BLaER1 treated with 17β-estradiol and CSF1 and Interleukin-3, amounts not matched to agents 10 nM and 100 nM (cell line): ENCODE measurements at regions not wholly inside any gene's neighbourhood (a gene's known extent, or its start where the extent isn't known, plus 50 kb on each side); places are given as distances from the start of the nearest gene placed in this dataset.

Source experiments
- H3K27ac ChIP-seq, 11 experiments: shearing (Covaris generic); formaldehyde crosslinking; 2 replicates each; pipeline ENCODE4 v1.8.1; 2022
- H3K27me3 ChIP-seq, 11 experiments: shearing (Covaris generic); formaldehyde crosslinking; 2 replicates each; pipeline ENCODE4 v1.8.1; 2022
- H3K36me3 ChIP-seq, 11 experiments: shearing (Covaris generic); formaldehyde crosslinking; 2 replicates each; pipeline ENCODE4 v1.8.1; 2022
- H3K4me1 ChIP-seq, 10 experiments: shearing (Covaris generic); formaldehyde crosslinking; 2 replicates each; pipeline ENCODE4 v1.8.1; 2022
- H3K4me2 ChIP-seq, 11 experiments: shearing (Covaris generic); formaldehyde crosslinking; 2 replicates each; pipeline ENCODE4 v1.8.1; 2022
- H3K4me3 ChIP-seq, 10 experiments: shearing (Covaris generic); formaldehyde crosslinking; 2 replicates each; pipeline ENCODE4 v1.8.1; 2022
- H3K9ac ChIP-seq, 11 experiments: shearing (Covaris generic); formaldehyde crosslinking; 2 replicates each; pipeline ENCODE4 v1.8.1; 2022
- H3K9me3 ChIP-seq, 11 experiments: shearing (Covaris generic); formaldehyde crosslinking; replicated peaks in 1 of 11; 2 replicates each; pipeline ENCODE4 v1.8.1; 2022
- H4K20me1 ChIP-seq, 11 experiments: shearing (Covaris generic); formaldehyde crosslinking; 2 replicates each; pipeline ENCODE4 v1.8.1; 2022
- Cebpa-rat ChIP-seq, 11 experiments: shearing (Covaris generic); IDR thresholded peaks; 2 replicates each; pipeline ENCODE4 v1.8.1; 2022

- no peaks in the 10 kb centered on the region for H3K36me3 ChIP-seq
- H3K9me3 ChIP-seq, result peaks cover 0 to 7% (median 4%) of the 10 kb centered on the region in 11 experiments; a peak in 8 of 22 replicates
- peaks cover 0 to 1% (median 0%) of the 10 kb centered on the region in 10 experiments; a peak in 5 of 20 replicates for H3K4me1 ChIP-seq
- H3K27ac ChIP-seq, result no peak overlapping the region
- no peaks in the 10 kb centered on the region for H4K20me1 ChIP-seq
- no peak overlapping the region for H3K4me2 ChIP-seq
- H3K27me3 ChIP-seq, result no peaks in the 10 kb centered on the region
- no peak overlapping the region for H3K9ac ChIP-seq
- H3K4me3 ChIP-seq, result no peak overlapping the region
- no peak for TF ChIP-seq Cebpa-rat (IDR thresholded peaks at IDR 0.05)
Observed at GRCh38 chr18:26771524-26771923, 94.0 kb downstream of the AQP4 start.

DNA sequence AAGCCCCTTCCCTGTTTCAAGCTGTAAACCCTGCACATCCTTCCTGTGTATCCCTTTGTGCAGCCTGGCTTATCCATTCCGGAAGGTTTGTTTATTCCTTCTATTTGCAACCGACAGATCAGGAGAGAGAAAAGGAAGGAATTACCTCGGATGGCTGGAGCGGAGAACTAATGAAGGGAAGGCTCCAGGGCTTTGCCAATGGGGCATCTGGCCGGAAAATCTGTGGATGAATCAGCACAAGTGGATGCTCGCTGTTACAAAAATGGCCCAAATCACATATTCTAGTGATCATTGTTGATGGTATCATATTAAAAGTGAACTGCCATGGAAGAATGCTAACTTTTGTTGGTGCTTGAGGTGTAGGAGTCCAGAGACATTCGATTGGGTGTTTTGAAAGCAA lies 97.1 kb downstream of the AQP4 start:
- peaks cover 0 to 8% (median 4%) of the 10 kb centered on the region in 10 experiments; a peak in 10 of 20 replicates for H3K4me1 ChIP-seq
- no peaks in the 10 kb centered on the region for H3K27me3 ChIP-seq
- H4K20me1 ChIP-seq, result no peaks in the 10 kb centered on the region
- no peak overlapping the region for H3K9ac ChIP-seq
- H3K4me3 ChIP-seq, result no peak overlapping the region
- no peak overlapping the region for H3K27ac ChIP-seq
- peaks cover 0 to 7% (median 4%) of the 10 kb centered on the region in 11 experiments; a peak in 8 of 22 replicates for H3K9me3 ChIP-seq
- H3K4me2 ChIP-seq, result no peak overlapping the region
- H3K36me3 ChIP-seq, result no peaks in the 10 kb centered on the region
- TF ChIP-seq Cebpa-rat (IDR thresholded peaks at IDR 0.05), result no peak

- TF ChIP-seq Cebpa-rat (IDR thresholded peaks at IDR 0.05), result 0 out of 22 replicates have a peak, but pooled peaks of 1 of the 11 experiments have one; percentile 26
- H3K27me3 ChIP-seq, result no peaks in the 10 kb centered on the region
- H3K4me1 ChIP-seq, result peaks cover 0 to 13% (median 8%) of the 10 kb centered on the region in 10 experiments; a peak in 11 of 20 replicates
- H4K20me1 ChIP-seq, result no peaks in the 10 kb centered on the region
- H3K9me3 ChIP-seq, result peaks cover 0 to 8% (median 5%) of the 10 kb centered on the region in 11 experiments; a peak in 9 of 22 replicates
- no peaks in the 10 kb centered on the region for H3K36me3 ChIP-seq
- no peak overlapping the region for H3K27ac ChIP-seq
- no peak overlapping the region for H3K4me3 ChIP-seq
- no peak overlapping the region for H3K9ac ChIP-seq
- no peak overlapping the region for H3K4me2 ChIP-seq
Observed at GRCh38 chr18:26765498-26765897, 100.0 kb downstream of the AQP4 start.

DNA sequence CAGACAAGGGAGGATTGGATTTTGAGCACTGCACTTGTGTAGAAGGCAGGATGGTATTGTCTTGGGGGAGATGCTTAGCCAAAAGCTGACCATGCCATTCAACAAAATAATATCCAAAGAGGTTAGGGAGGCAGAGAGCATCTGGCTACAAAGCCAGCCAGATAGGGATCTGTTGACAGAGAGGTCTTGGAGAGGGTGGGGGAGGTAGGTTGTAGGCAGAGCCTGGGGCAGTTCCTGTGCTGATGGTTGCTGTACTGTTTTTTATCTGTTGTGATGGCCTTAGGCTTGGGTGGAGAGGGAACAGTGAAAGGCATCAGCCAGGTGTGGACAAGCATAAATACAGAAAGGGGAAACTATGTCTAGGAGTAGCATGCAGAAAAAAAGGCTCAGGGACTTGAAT lies 100.9 kb downstream of the AQP4 start:
- Histone ChIP-seq H3K9me3 (peaks cover 0 to 8% (median 5%) of the 10 kb centered on the region in 11 experiments; a peak in 9 of 22 replicates), H3K9ac (no peak overlapping the region), H3K4me1 (peaks cover 0 to 13% (median 8%) of the 10 kb centered on the region in 10 experiments; a peak in 11 of 20 replicates), H3K4me3 (no peak overlapping the region), H3K4me2 (no peak overlapping the region), H3K27ac (no peak overlapping the region), H3K36me3 (no peaks in the 10 kb centered on the region), H4K20me1 (no peaks in the 10 kb centered on the region), H3K27me3 (no peaks in the 10 kb centered on the region)
- TF ChIP-seq Cebpa-rat (IDR thresholded peaks at IDR 0.05), result no peak

DNA sequence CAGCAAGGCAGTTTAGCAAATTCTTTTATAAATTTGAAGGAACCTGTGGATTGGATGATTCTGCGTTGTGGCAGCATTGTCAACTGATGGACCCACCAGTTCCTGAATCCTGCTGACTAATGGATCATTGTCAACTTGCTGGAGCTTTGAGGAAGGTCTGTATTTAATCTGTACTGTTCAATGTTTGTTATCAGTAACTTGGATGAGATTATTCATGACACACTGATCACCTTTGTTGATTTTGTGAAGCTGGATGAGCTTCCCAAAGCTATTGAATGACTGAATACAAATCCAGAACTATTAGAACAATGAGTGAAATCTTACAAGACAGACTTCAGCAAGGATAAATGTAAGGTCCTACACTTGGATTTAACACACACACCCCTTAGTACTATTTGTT lies 101.3 kb downstream of the AQP4 start:
- H3K27me3 ChIP-seq, result no peaks in the 10 kb centered on the region
- no peak overlapping the region for H3K4me3 ChIP-seq
- peak overlapping the region in 2 of 11 experiments; percentile 16 to 39; a peak in 1 of 22 replicates for H3K4me2 ChIP-seq
- H4K20me1 ChIP-seq, result no peaks in the 10 kb centered on the region
- H3K9ac ChIP-seq, result no peak overlapping the region
- H3K27ac ChIP-seq, result no peak overlapping the region
- TF ChIP-seq Cebpa-rat (IDR thresholded peaks at IDR 0.05), result no peak
- H3K9me3 ChIP-seq, result peaks cover 0 to 8% (median 5%) of the 10 kb centered on the region in 11 experiments; a peak in 9 of 22 replicates
- H3K4me1 ChIP-seq, result peaks cover 0 to 13% (median 8%) of the 10 kb centered on the region in 10 experiments; a peak in 11 of 20 replicates
- no peaks in the 10 kb centered on the region for H3K36me3 ChIP-seq

GRCh38 chr18:26763446-26764110 lies 101.9 kb downstream of the AQP4 start:
- H3K9me3 ChIP-seq, result peaks cover 0 to 8% (median 5%) of the 10 kb centered on the region in 11 experiments; a peak in 9 of 22 replicates
- H3K4me3 ChIP-seq, result no peak overlapping the region
- no peaks in the 10 kb centered on the region for H4K20me1 ChIP-seq
- peak overlapping the region in 6 of 11 experiments; percentile 5 to 53 (median 28); a peak in 11 of 22 replicates for H3K4me2 ChIP-seq
- H3K27me3 ChIP-seq, result no peaks in the 10 kb centered on the region
- no peak for TF ChIP-seq Cebpa-rat (IDR thresholded peaks at IDR 0.05)
- H3K36me3 ChIP-seq, result no peaks in the 10 kb centered on the region
- H3K27ac ChIP-seq, result no peak overlapping the region
- H3K4me1 ChIP-seq, result peaks cover 0 to 13% (median 8%) of the 10 kb centered on the region in 10 experiments; a peak in 11 of 20 replicates
- H3K9ac ChIP-seq, result no peak overlapping the region

GRCh38 chr18:26757263-26758019 lies 108.1 kb downstream of the AQP4 start:
- H3K27ac ChIP-seq, result no peak overlapping the region
- no peaks in the 10 kb centered on the region for H4K20me1 ChIP-seq
- peaks cover 0 to 4% (median under 1%) of the 10 kb centered on the region in 10 experiments; a peak in 4 of 20 replicates for H3K4me1 ChIP-seq
- TF ChIP-seq Cebpa-rat (IDR thresholded peaks at IDR 0.05), result no peak
- H3K4me2 ChIP-seq, result no peak overlapping the region
- H3K27me3 ChIP-seq, result no peaks in the 10 kb centered on the region
- no peaks in the 10 kb centered on the region for H3K36me3 ChIP-seq
- H3K9me3 ChIP-seq, result peaks cover 0 to 4% (median 0%) of the 10 kb centered on the region in 11 experiments; a peak in 2 of 22 replicates
- H3K4me3 ChIP-seq, result no peak overlapping the region
- no peak overlapping the region for H3K9ac ChIP-seq

- no peak for TF ChIP-seq Cebpa-rat (IDR thresholded peaks at IDR 0.05)
Observed at GRCh38 chr18:26756556-26756955, 109.0 kb downstream of the AQP4 start.

More at GRCh38 chr18:26756556-26756955, 109.0 kb downstream of the AQP4 start:
- Histone ChIP-seq H3K9me3 (peaks cover 0 to under 1% (median 0%) of the 10 kb centered on the region in 11 experiments; a peak in 2 of 22 replicates), H3K27ac (no peak overlapping the region), H4K20me1 (no peaks in the 10 kb centered on the region), H3K27me3 (no peaks in the 10 kb centered on the region), H3K4me2 (no peak overlapping the region), H3K9ac (no peak overlapping the region), H3K36me3 (no peaks in the 10 kb centered on the region), H3K4me3 (no peak overlapping the region), H3K4me1 (peaks cover 0 to 10% (median 5%) of the 10 kb centered on the region in 10 experiments; a peak in 6 of 20 replicates)
